ENCODE measurements at regions not wholly inside any gene's neighbourhood (a gene's known extent, or its start where the extent isn't known, plus 50 kb on each side); places are given as distances from the start of the nearest gene placed in this dataset.
A peak's percentile ranks its signal among the peaks of the same experiment; 100 is the strongest.

GRCh38 chr5:99035942-99036341 lies 107.1 kb upstream of the CHD1 start:
- Mint-ChIP-seq H3K27me3 (no peaks in the 10 kb centered on the region), H3K9me3 (no peaks in the 10 kb centered on the region)

GRCh38 chr5:99034336-99034735 lies 105.5 kb upstream of the CHD1 start:
- Mint-ChIP-seq H3K27ac (no peak overlapping the region), H3K4me3 (no peak overlapping the region), H3K27me3 (no peaks in the 10 kb centered on the region), H3K36me3 (no peaks in the 10 kb centered on the region), H3K9me3 (no peaks in the 10 kb centered on the region), H3K4me1 (ENCODE audit: unreplicated experiment) (peaks cover 18% of the 10 kb centered on the region)
- no peak for DNase-seq (ENCODE audit: extremely low spot score, unreplicated experiment)
- TF ChIP-seq CTCF (conservative IDR thresholded peaks at IDR 0.05) = no peak

More at GRCh38 chr5:99035942-99036341, 107.1 kb upstream of the CHD1 start:
- no peak overlapping the region for H3K27ac Mint-ChIP-seq
- no peak for DNase-seq (ENCODE audit: extremely low spot score, unreplicated experiment)
- no peaks in the 10 kb centered on the region for H3K36me3 Mint-ChIP-seq
- TF ChIP-seq CTCF (conservative IDR thresholded peaks at IDR 0.05) = no peak
- H3K4me3 Mint-ChIP-seq = no peak overlapping the region
- H3K4me1 Mint-ChIP-seq (ENCODE audit: unreplicated experiment) = peaks cover 18% of the 10 kb centered on the region

- no peaks in the 10 kb centered on the region for H3K9me3 Mint-ChIP-seq
- TF ChIP-seq CTCF (conservative IDR thresholded peaks at IDR 0.05) = no peak
- peak overlapping the region; percentile 8 for H3K4me3 Mint-ChIP-seq
- H3K36me3 Mint-ChIP-seq = no peaks in the 10 kb centered on the region
- H3K27me3 Mint-ChIP-seq = no peaks in the 10 kb centered on the region
- H3K4me1 Mint-ChIP-seq (ENCODE audit: unreplicated experiment) = peaks cover 22% of the 10 kb centered on the region
- DNase-seq (ENCODE audit: extremely low spot score, unreplicated experiment) = no peak
- H3K27ac Mint-ChIP-seq = peak overlapping the region; percentile 12
These were observed 104.5 kb upstream of the CHD1 start for GRCh38 chr5:99033014-99033900.

GRCh38 chr5:99032234-99033013 lies 103.6 kb upstream of the CHD1 start:
- H3K27me3 Mint-ChIP-seq = no peaks in the 10 kb centered on the region
- peak; percentile 80 for TF ChIP-seq CTCF (conservative IDR thresholded peaks at IDR 0.05)
- H3K4me3 Mint-ChIP-seq = no peak overlapping the region
- H3K9me3 Mint-ChIP-seq = no peaks in the 10 kb centered on the region
- DNase-seq (ENCODE audit: extremely low spot score, unreplicated experiment) = no peak
- H3K27ac Mint-ChIP-seq = no peak overlapping the region
- H3K36me3 Mint-ChIP-seq = no peaks in the 10 kb centered on the region
- peaks cover 23% of the 10 kb centered on the region for H3K4me1 Mint-ChIP-seq (ENCODE audit: unreplicated experiment)

GRCh38 chr5:99030906-99031440 lies 102.2 kb upstream of the CHD1 start:
- H3K4me1 Mint-ChIP-seq (ENCODE audit: unreplicated experiment) = peaks cover 23% of the 10 kb centered on the region
- H3K4me3 Mint-ChIP-seq = no peak overlapping the region
- TF ChIP-seq CTCF (conservative IDR thresholded peaks at IDR 0.05) = no peak
- no peak for DNase-seq (ENCODE audit: extremely low spot score, unreplicated experiment)
- no peaks in the 10 kb centered on the region for H3K27me3 Mint-ChIP-seq
- no peak overlapping the region for H3K27ac Mint-ChIP-seq
- H3K9me3 Mint-ChIP-seq = no peaks in the 10 kb centered on the region
- no peaks in the 10 kb centered on the region for H3K36me3 Mint-ChIP-seq
